ENCODE measurements at regions not wholly inside any gene's neighbourhood (a gene's known extent, or its start where the extent isn't known, plus 50 kb on each side); places are given as distances from the start of the nearest gene placed in this dataset.
A peak's percentile ranks its signal among the peaks of the same experiment; 100 is the strongest.

- Histone ChIP-seq H3K9me3 (peaks cover 16% of the 10 kb centered on the region), H3K4me3 (no peak overlapping the region), H3K4me2 (no peak overlapping the region), H3K4me1 (peaks cover 18% of the 10 kb centered on the region), H3K27ac (peak overlapping the region in 1 of 2 experiments; percentile 8; a peak in 1 of 6 replicates)
- TF ChIP-seq CTCF (IDR thresholded peaks at IDR 0.05): no peak
- no peak for TF ChIP-seq SMC3 (IDR thresholded peaks at IDR 0.05)
- TF ChIP-seq POLR2A (IDR thresholded peaks at IDR 0.05; ENCODE audit: low read length): no peak
- no peak for TF ChIP-seq REST (IDR thresholded peaks at IDR 0.05)
- TF ChIP-seq EP300 (IDR thresholded peaks at IDR 0.05): no peak
- TF ChIP-seq, protein P1, sequence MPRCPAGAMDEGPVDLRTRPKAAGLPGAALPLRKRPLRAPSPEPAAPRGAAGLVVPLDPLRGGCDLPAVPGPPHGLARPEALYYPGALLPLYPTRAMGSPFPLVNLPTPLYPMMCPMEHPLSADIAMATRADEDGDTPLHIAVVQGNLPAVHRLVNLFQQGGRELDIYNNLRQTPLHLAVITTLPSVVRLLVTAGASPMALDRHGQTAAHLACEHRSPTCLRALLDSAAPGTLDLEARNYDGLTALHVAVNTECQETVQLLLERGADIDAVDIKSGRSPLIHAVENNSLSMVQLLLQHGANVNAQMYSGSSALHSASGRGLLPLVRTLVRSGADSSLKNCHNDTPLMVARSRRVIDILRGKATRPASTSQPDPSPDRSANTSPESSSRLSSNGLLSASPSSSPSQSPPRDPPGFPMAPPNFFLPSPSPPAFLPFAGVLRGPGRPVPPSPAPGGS (IDR thresholded peaks at IDR 0.05): no peak
- TF ChIP-seq MAZ (IDR thresholded peaks at IDR 0.05; ENCODE audit: borderline replicate concordance, low read depth, low read length): no peak
- TF ChIP-seq GATA3 (IDR thresholded peaks at IDR 0.05; ENCODE audit: borderline replicate concordance): no peak
- TF ChIP-seq PHF8 (IDR thresholded peaks at IDR 0.05; ENCODE audit: borderline replicate concordance, low read depth): no peak
- TF ChIP-seq ZNF302 (CRISPR knock-in tag; IDR thresholded peaks at IDR 0.05): no peak
- ChIA-PET CTCF (interaction anchor here (0.7 to 1.8 kb wide), 4 partner anchors 99 to 176 kb away, joined by 3 to 5 read pairs (median 3); no protein-coding TSS in a partner anchor), POLR2A (no interaction called here)
- ATAC-seq: no peak
- FAIRE-seq: no peak
- no peak for DNase-seq (ENCODE audit: low read depth in 1 of 2, low spot score in 1 of 2)
- WGBS (ENCODE audit: missing lambda C conversion rate): 31% methylated on average over 4 of the region's 4 CpGs
Observed at GRCh38 chr20:22863826-22864225, 171.3 kb upstream of the SSTR4 start.

DNA sequence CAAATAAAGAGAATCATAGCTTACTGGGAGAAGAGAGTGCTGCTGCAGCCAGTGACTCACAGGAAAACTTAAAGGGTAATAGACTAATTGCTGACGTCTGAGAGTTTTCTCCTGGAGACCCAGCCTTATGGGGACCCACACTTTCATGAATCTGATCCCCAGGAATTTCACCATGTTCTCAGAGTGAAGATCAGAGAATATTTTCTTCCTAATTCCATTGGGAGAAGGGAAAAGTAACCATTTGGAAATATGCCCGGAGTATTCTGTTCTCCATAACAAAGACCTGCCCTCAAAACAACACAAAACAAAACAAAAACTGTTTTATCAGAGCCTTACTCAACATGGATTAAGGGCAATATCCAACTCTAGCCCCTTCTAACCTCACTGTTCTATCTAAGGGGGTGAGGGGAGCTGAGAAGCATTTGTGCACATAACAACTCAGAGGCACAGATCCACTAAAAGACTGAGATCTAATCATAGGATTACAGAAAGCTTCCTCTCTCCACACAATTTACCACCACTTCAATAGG lies 168.2 kb upstream of the SSTR4 start:
- POLR2A ChIA-PET: interaction anchor here (1.3 kb wide), 1 partner anchor 91 kb away, joined by 5 read pairs; no protein-coding TSS in a partner anchor
- ATAC-seq (peak; percentile 70 to 73; a peak in 4 of 6 replicates), DNase-seq (ENCODE audit: low read depth in 1 of 2, low spot score in 1 of 2) (peak; percentile 16 to 33), FAIRE-seq (peak; percentile 73)
- Histone ChIP-seq H3K4me1 (peaks cover 21% of the 10 kb centered on the region), H3K4me2 (peak overlapping the region; percentile 51), H3K9me3 (peaks cover 18% of the 10 kb centered on the region), H3K4me3 (no peak overlapping the region), H3K27ac (peak overlapping the region; percentile 57 to 67)
- WGBS (ENCODE audit: missing lambda C conversion rate): 22% methylated on average over 2 of the region's 2 CpGs
- TF ChIP-seq FOSL2 (IDR thresholded peaks at IDR 0.05): peak; percentile 41
- no peak for TF ChIP-seq FOSL2 (CRISPR knock-in tag; IDR thresholded peaks at IDR 0.05)
- no peak for TF ChIP-seq ZFP36 (IDR thresholded peaks at IDR 0.05; ENCODE audit: borderline replicate concordance, partially characterized antibody)
- TF ChIP-seq EP300 (IDR thresholded peaks at IDR 0.05): peak in 1 of 2 experiments; percentile 38; a peak in 1 of 5 replicates
- peak; percentile 71 for TF ChIP-seq MAFK (IDR thresholded peaks at IDR 0.05; ENCODE audit: partially characterized antibody)
- no peak for TF ChIP-seq RCOR1 (IDR thresholded peaks at IDR 0.05; ENCODE audit: low read depth, low read length)
- CTCF ChIA-PET: interaction anchor here (0.8 to 2.3 kb wide), 5 partner anchors 15 to 184 kb away, joined by 3 to 10 read pairs (median 4); no protein-coding TSS in a partner anchor

GRCh38 chr20:22878166-22878565 lies 156.9 kb upstream of the SSTR4 start:
- WGBS (ENCODE audit: missing lambda C conversion rate): 54% methylated on average over 4 of the region's 4 CpGs
- no peak for ATAC-seq
- DNase-seq (ENCODE audit: low read depth in 1 of 2, low spot score in 1 of 2): no peak
- Histone ChIP-seq H3K4me1 (no peaks in the 10 kb centered on the region), H3K4me2 (no peak overlapping the region), H3K27ac (no peak overlapping the region), H3K4me3 (no peak overlapping the region), H3K9me3 (no peaks in the 10 kb centered on the region; the same call in 2 of the 3 replicates)
- CTCF ChIA-PET: interaction anchor here (0.9 to 1.3 kb wide), 4 partner anchors 13 to 73 kb away, joined by 3 to 5 read pairs (median 4); no protein-coding TSS in a partner anchor
- no peak for TF ChIP-seq CBX2 (IDR thresholded peaks at IDR 0.05; ENCODE audit: borderline replicate concordance, low read depth)
- no peak for TF ChIP-seq MAZ (IDR thresholded peaks at IDR 0.05; ENCODE audit: borderline replicate concordance, low read depth, low read length)
- no peak for TF ChIP-seq SREBF2 (IDR thresholded peaks at IDR 0.05)
- no peak for TF ChIP-seq SMC3 (IDR thresholded peaks at IDR 0.05)
- no peak for TF ChIP-seq HOXB13 (CRISPR knock-in tag; IDR thresholded peaks at IDR 0.05; ENCODE audit: low read depth)
- POLR2A ChIA-PET: no interaction called here
- FAIRE-seq: no peak
